Neural cell (in vitro differentiated cells): ENCODE measurements at regions not wholly inside any gene's neighbourhood (a gene's known extent, or its start where the extent isn't known, plus 50 kb on each side); places are given as distances from the start of the nearest gene placed in this dataset.

Experiments used
- H2AFZ ChIP-seq: fragments of 200-600, 300-800 bp; sonication (generic), shearing (Covaris generic); 2 replicates; pipeline ENCODE4 v1.6.0; 2014; ENCODE audit warnings: low read depth, mild to moderate bottlenecking, antibody characterized with exemption, low read length, moderate library complexity
- H3F3A ChIP-seq: fragments of 200-600 bp; shearing (Covaris generic); 2 replicates; pipeline ENCODE4 v1.6.1; 2016; ENCODE audit warnings: mild to moderate bottlenecking, moderate library complexity, mixed read lengths, antibody characterized with exemption, low read length; ENCODE audit not compliant: insufficient read depth, poor library complexity, severe bottlenecking
- H3K27ac ChIP-seq: fragments of 200-600, 300-800 bp; sonication (generic), shearing (Covaris generic); 2 replicates; pipeline ENCODE4 v1.5.1; 2014; ENCODE audit warnings: mild to moderate bottlenecking, low read length, moderate library complexity
- H3K27me3 ChIP-seq: fragments of 300-800, 200-600 bp; sonication (generic), shearing (Covaris generic); 2 replicates; pipeline ENCODE4 v1.6.0; 2014; ENCODE audit warnings: mild to moderate bottlenecking, low read depth, low read length, moderate library complexity; ENCODE audit not compliant: insufficient read depth
- H3K36me3 ChIP-seq: fragments of 300-800, 200-600 bp; sonication (generic), shearing (Covaris generic); 2 replicates; pipeline ENCODE4 v1.5.1; 2014; ENCODE audit warnings: mild to moderate bottlenecking, antibody characterized with exemption, low read length, moderate library complexity; ENCODE audit not compliant: insufficient read depth
- H3K4me2 ChIP-seq: fragments of 300-800, 200-600 bp; sonication (generic), shearing (Covaris generic); 2 replicates; pipeline ENCODE4 v1.6.0; 2014; ENCODE audit warnings: mild to moderate bottlenecking, low read length
- H3K4me3 ChIP-seq: fragments of 300-800, 200-600 bp; sonication (generic), shearing (Covaris generic); 2 replicates; pipeline ENCODE4 v1.5.1; 2014; ENCODE audit warnings: mild to moderate bottlenecking, low read length, moderate library complexity
- H3K79me2 ChIP-seq: fragments of 200-600 bp; shearing (Covaris generic); replicated peaks from 2 replicates; pipeline ENCODE4 v1.6.0; 2014; ENCODE audit warnings: mild to moderate bottlenecking, low read length, moderate library complexity; ENCODE audit not compliant: insufficient read depth
- H3K9ac ChIP-seq: fragments of 300-800, 200-600 bp; sonication (generic), shearing (Covaris generic); 2 replicates; pipeline ENCODE4 v1.6.1; 2016; ENCODE audit warnings: mild to moderate bottlenecking, low read length, mixed read lengths
- H3K9me2 ChIP-seq: fragments of 200-600 bp; shearing (Covaris generic); 2 replicates; pipeline ENCODE4 v1.6.1; 2016; ENCODE audit warnings: mild to moderate bottlenecking, low read length, mixed read lengths; ENCODE audit not compliant: insufficient read depth
- H3K9me3 ChIP-seq: fragments of 200-600, 300-800 bp; sonication (generic), shearing (Covaris generic); 2 replicates; pipeline ENCODE4 v1.6.1; 2016; ENCODE audit warnings: mild to moderate bottlenecking, mixed run types, low read length, moderate library complexity, mixed read lengths
- H4K20me1 ChIP-seq: fragments of 200-600 bp; shearing (Covaris generic); 2 replicates; pipeline ENCODE4 v1.6.1; 2016; ENCODE audit warnings: mild to moderate bottlenecking, mixed run types; ENCODE audit not compliant: insufficient read depth
- EP300 ChIP-seq: fragments of 450-650 bp; conservative IDR thresholded peaks from 2 replicates; pipeline ENCODE4 v1.6.1; 2014; ENCODE audit warnings: antibody characterized with exemption, mild to moderate bottlenecking, moderate library complexity; ENCODE audit not compliant: poor library complexity, severe bottlenecking
- EZH2 ChIP-seq: fragments of 200-600, 300-800 bp; shearing (Covaris generic), sonication (generic); IDR thresholded peaks from 2 replicates; pipeline ENCODE4 v1.6.1; 2014; ENCODE audit warnings: antibody characterized with exemption, low read length, borderline replicate concordance, mild to moderate bottlenecking; ENCODE audit not compliant: insufficient read depth, poor library complexity, severe bottlenecking
- MXI1 ChIP-seq: fragments of 450-650 bp; conservative IDR thresholded peaks from 2 replicates; pipeline ENCODE4 v1.6.1; 2014; ENCODE audit warnings: antibody characterized with exemption, mild to moderate bottlenecking; ENCODE audit not compliant: poor library complexity, severe bottlenecking
- POLR2AphosphoS5 ChIP-seq: IDR thresholded peaks from 2 replicates; pipeline ENCODE4 v1.6.1; 2012
- RAD21 ChIP-seq: fragments of 450-650 bp; conservative IDR thresholded peaks from 2 replicates; pipeline ENCODE4 v1.6.1; 2014; ENCODE audit warnings: antibody characterized with exemption, mild to moderate bottlenecking, moderate library complexity
- SMC3 ChIP-seq: fragments of 450-650 bp; conservative IDR thresholded peaks from 2 replicates; pipeline ENCODE4 v1.6.1; 2014; ENCODE audit warnings: antibody characterized with exemption, mild to moderate bottlenecking, moderate library complexity; ENCODE audit not compliant: poor library complexity
- TAF1 ChIP-seq: IDR thresholded peaks from 2 replicates; pipeline ENCODE4 v1.6.1; 2012; ENCODE audit warnings: low read depth
- TF ChIP-seq, protein P1 (sequence below): IDR thresholded peaks from 2 replicates; pipeline ENCODE4 v1.6.1; 2012; ENCODE audit warnings: borderline replicate concordance
- TF ChIP-seq, protein P2 (sequence below): fragments of 450-650 bp; IDR thresholded peaks from 2 replicates; pipeline ENCODE4 v1.5.1; 2014; ENCODE audit warnings: antibody characterized with exemption, mild to moderate bottlenecking, moderate library complexity; ENCODE audit not compliant: poor library complexity, severe bottlenecking

DNA sequence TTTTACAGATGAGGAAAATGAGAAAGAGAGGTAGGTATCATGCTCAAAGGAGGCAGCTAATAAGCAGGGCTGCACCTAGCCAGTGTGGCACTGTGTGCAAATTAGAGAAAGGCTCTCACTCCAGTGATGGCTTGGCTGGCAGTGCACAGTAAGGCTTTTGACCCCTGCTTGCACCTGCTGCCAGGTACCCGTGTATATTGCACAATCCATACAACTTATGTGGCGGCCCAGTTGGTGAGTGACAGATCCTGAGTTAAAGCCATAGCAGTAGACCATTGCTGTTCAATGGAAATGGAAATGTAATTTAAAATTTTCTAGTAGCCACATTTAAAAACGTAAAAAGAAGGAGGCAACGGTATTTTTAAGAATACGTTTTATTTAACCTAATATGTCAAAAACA lies 266.4 kb upstream of the AZI2 start:
- H3K9me3 ChIP-seq: no peaks in the 10 kb centered on the region
- TF ChIP-seq EP300 (no peak), TAF1 (no peak), SMC3 (no peak), EZH2 (no peak), POLR2AphosphoS5 (no peak), RAD21 (no peak), MXI1 (no peak)
- TF ChIP-seq, protein P1, sequence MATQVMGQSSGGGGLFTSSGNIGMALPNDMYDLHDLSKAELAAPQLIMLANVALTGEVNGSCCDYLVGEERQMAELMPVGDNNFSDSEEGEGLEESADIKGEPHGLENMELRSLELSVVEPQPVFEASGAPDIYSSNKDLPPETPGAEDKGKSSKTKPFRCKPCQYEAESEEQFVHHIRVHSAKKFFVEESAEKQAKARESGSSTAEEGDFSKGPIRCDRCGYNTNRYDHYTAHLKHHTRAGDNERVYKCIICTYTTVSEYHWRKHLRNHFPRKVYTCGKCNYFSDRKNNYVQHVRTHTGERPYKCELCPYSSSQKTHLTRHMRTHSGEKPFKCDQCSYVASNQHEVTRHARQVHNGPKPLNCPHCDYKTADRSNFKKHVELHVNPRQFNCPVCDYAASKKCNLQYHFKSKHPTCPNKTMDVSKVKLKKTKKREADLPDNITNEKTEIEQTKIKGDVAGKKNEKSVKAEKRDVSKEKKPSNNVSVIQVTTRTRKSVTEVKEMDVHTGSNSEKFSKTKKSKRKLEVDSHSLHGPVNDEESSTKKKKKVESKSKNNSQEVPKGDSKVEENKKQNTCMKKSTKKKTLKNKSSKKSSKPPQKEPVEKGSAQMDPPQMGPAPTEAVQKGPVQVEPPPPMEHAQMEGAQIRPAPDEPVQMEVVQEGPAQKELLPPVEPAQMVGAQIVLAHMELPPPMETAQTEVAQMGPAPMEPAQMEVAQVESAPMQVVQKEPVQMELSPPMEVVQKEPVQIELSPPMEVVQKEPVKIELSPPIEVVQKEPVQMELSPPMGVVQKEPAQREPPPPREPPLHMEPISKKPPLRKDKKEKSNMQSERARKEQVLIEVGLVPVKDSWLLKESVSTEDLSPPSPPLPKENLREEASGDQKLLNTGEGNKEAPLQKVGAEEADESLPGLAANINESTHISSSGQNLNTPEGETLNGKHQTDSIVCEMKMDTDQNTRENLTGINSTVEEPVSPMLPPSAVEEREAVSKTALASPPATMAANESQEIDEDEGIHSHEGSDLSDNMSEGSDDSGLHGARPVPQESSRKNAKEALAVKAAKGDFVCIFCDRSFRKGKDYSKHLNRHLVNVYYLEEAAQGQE: no peak
- TF ChIP-seq, protein P2, sequence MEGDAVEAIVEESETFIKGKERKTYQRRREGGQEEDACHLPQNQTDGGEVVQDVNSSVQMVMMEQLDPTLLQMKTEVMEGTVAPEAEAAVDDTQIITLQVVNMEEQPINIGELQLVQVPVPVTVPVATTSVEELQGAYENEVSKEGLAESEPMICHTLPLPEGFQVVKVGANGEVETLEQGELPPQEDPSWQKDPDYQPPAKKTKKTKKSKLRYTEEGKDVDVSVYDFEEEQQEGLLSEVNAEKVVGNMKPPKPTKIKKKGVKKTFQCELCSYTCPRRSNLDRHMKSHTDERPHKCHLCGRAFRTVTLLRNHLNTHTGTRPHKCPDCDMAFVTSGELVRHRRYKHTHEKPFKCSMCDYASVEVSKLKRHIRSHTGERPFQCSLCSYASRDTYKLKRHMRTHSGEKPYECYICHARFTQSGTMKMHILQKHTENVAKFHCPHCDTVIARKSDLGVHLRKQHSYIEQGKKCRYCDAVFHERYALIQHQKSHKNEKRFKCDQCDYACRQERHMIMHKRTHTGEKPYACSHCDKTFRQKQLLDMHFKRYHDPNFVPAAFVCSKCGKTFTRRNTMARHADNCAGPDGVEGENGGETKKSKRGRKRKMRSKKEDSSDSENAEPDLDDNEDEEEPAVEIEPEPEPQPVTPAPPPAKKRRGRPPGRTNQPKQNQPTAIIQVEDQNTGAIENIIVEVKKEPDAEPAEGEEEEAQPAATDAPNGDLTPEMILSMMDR: no peak
- H3K36me3 ChIP-seq: no peaks in the 10 kb centered on the region
- H3K4me3 ChIP-seq: no peak overlapping the region
- no peak overlapping the region for H3K9ac ChIP-seq
- no peak overlapping the region for H3K27ac ChIP-seq
- no peak overlapping the region for H3K4me2 ChIP-seq
- H3K27me3 ChIP-seq: no peaks in the 10 kb centered on the region
- H3K79me2 ChIP-seq: no peaks in the 10 kb centered on the region
- no peaks in the 10 kb centered on the region for H3K9me2 ChIP-seq
- no peaks in the 10 kb centered on the region for H3F3A ChIP-seq
- no peak overlapping the region for H2AFZ ChIP-seq
- H4K20me1 ChIP-seq: no peaks in the 10 kb centered on the region

DNA sequence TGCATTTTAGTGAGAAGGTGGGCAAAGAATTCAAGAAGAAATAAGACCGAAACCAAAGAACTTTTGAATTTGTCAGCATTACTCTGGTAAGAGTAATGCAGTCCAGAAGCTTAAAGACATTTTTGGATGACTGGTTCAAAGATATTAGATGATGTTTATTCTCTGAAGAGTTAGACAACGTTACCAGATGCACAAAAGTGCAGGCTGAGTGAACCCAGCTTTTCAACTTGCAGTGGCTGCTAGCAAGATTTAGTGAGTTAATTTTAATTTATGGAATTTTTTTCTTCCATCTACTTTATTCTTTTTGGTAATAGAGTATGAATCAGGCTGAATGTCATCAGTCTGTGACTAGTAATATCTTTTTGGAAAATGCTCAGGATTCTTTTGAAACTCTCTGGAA lies 267.3 kb upstream of the AZI2 start:
- Histone ChIP-seq H3K4me2 (no peak overlapping the region), H3K27ac (no peak overlapping the region), H3K27me3 (no peaks in the 10 kb centered on the region), H3K36me3 (no peaks in the 10 kb centered on the region), H3K9ac (no peak overlapping the region), H3K9me3 (no peaks in the 10 kb centered on the region), H3K79me2 (no peaks in the 10 kb centered on the region), H4K20me1 (no peaks in the 10 kb centered on the region), H3K4me3 (no peak overlapping the region), H2AFZ (no peak overlapping the region), H3F3A (no peaks in the 10 kb centered on the region), H3K9me2 (no peaks in the 10 kb centered on the region)
- TF ChIP-seq MXI1: no peak
- no peak for TF ChIP-seq SMC3
- no peak for TF ChIP-seq POLR2AphosphoS5
- TF ChIP-seq EZH2: no peak
- TF ChIP-seq, protein P1: no peak
- TF ChIP-seq RAD21: no peak
- TF ChIP-seq, protein P2: no peak
- no peak for TF ChIP-seq TAF1
- no peak for TF ChIP-seq EP300
